ENCODE measurements at regions not wholly inside any gene's neighbourhood (a gene's known extent, or its start where the extent isn't known, plus 50 kb on each side); places are given as distances from the start of the nearest gene placed in this dataset.

DNA sequence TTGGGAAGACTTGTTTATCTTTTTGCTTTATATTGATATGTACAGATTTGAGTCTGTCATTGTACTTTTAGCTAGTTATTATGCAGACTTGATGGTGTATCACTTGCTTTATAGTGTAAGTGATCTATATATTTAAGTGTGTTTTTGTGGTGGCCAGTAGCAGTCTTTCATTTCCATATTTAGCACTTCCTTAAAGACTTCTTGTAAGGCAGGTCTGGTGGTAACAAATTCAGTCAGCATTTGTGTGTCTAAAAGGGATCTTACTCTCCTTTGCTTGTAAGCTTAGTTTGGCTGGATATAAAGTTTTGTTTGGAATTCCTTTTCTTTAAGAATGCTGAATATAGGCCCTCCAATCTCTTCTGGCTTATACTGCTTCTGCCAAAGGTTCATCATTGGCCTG lies 322.5 kb upstream of the EPHA6 start:
- Histone ChIP-seq H3K9me3 (replicated peaks) (peaks cover 45% of the 10 kb centered on the region), H3K36me3 (no peaks in the 10 kb centered on the region), H3K27me3 (ENCODE audit: low read depth) (no peaks in the 10 kb centered on the region), H3K27ac (replicated peaks) (no peak overlapping the region), H3K4me1 (no peaks in the 10 kb centered on the region), H3K4me3 (no peak overlapping the region)
- TF ChIP-seq, protein P1, sequence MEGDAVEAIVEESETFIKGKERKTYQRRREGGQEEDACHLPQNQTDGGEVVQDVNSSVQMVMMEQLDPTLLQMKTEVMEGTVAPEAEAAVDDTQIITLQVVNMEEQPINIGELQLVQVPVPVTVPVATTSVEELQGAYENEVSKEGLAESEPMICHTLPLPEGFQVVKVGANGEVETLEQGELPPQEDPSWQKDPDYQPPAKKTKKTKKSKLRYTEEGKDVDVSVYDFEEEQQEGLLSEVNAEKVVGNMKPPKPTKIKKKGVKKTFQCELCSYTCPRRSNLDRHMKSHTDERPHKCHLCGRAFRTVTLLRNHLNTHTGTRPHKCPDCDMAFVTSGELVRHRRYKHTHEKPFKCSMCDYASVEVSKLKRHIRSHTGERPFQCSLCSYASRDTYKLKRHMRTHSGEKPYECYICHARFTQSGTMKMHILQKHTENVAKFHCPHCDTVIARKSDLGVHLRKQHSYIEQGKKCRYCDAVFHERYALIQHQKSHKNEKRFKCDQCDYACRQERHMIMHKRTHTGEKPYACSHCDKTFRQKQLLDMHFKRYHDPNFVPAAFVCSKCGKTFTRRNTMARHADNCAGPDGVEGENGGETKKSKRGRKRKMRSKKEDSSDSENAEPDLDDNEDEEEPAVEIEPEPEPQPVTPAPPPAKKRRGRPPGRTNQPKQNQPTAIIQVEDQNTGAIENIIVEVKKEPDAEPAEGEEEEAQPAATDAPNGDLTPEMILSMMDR (IDR thresholded peaks at IDR 0.05; ENCODE audit: borderline replicate concordance), result no peak
- DNase-seq, result no peak
- intact Hi-C loops (cut with micrococcal nuclease), result no loop called here

DNA sequence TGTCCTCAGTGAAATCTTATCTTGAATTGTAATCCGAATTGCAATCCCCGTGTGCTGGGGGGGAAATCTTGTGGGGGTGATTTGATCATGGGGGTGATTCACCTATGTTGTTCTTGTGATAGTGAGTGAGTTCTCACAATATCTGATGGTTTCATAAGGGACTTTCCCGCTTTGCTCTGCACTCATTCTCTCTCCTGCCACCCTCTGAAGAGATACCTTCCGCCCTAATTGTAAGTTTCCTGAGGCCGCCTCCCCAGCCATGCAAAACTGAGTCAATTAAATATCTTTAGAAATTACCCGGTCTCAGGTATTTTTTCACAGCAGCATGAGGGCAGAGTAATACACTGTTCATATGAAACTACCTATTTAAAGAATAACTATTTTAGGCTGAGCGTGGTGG lies 304.1 kb upstream of the EPHA6 start:
- Histone ChIP-seq H3K36me3 (no peaks in the 10 kb centered on the region), H3K4me1 (no peaks in the 10 kb centered on the region), H3K4me3 (no peak overlapping the region), H3K27me3 (ENCODE audit: low read depth) (no peaks in the 10 kb centered on the region), H3K27ac (replicated peaks) (no peak overlapping the region), H3K9me3 (replicated peaks) (no peaks in the 10 kb centered on the region)
- TF ChIP-seq, protein P1 (IDR thresholded peaks at IDR 0.05; ENCODE audit: borderline replicate concordance), result no peak
- intact Hi-C loops (cut with micrococcal nuclease), result no loop called here
- no peak for DNase-seq

DNA sequence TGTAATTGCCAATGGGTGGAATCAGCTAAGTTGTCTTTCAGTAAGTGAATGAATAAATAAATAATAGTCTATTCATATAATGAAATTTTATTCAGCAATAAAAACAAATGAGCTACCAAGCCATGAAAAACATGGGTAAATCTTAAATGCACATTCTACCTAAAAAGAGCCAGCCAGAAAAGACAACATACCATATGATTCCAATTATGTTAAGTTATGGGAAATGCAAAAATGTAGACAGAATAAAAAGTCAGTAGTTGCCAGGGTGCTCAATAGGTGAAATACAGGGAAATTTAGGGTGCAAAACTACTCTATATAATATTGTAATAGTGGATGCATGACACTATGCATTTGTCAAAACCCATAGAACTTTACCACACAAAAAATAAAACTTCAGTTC lies 277.2 kb upstream of the EPHA6 start:
- no peaks in the 10 kb centered on the region for H3K4me1 ChIP-seq
- no peak overlapping the region for H3K27ac ChIP-seq (replicated peaks)
- H3K4me3 ChIP-seq, result no peak overlapping the region
- TF ChIP-seq, protein P1 (IDR thresholded peaks at IDR 0.05; ENCODE audit: borderline replicate concordance), result no peak
- DNase-seq, result no peak
- no peaks in the 10 kb centered on the region for H3K36me3 ChIP-seq
- H3K9me3 ChIP-seq (replicated peaks), result peaks cover 39% of the 10 kb centered on the region
- intact Hi-C loops (cut with micrococcal nuclease), result no loop called here
- H3K27me3 ChIP-seq (ENCODE audit: low read depth), result no peaks in the 10 kb centered on the region

DNA sequence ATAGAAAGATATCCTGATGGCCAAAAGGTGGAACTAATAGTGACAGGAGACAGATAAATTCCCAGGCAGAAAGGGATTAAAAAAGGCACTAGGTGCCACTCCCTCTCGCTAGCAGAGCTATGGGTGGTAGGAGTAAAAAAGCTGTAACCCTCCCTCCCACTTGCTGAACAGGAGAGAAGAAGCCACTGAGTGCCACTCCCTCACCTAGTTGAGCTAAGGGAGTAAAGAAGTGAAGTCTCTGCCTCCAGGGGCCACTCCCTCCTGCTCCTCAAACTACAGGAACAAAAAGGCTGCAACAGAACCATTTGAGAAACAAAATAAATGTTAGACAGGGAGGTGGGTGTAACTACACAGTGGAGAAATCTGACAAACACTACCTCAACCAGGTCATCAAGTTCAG lies 276.2 kb upstream of the EPHA6 start:
- no peak for DNase-seq

DNA sequence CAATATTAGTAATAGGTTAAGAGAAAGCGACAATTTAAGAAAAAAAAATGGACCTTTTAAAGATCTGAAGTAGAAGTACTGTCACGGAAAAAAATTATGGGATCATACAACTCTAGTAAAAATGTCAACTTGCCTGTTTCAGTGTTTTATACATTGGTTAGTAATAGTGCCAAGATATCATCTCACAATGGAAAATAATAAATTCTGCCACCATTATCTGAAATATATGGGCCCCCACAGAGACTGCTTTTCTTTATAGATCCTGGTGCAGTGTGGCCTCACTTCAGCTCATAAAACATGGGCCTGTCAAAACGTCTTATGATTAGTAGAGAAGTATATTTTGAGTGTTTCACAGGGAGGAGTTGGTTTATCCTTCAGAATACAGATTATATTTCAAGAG lies 266.3 kb upstream of the EPHA6 start:
- Histone ChIP-seq H3K4me1 (no peaks in the 10 kb centered on the region), H3K4me3 (no peak overlapping the region), H3K36me3 (no peaks in the 10 kb centered on the region), H3K27me3 (ENCODE audit: low read depth) (no peaks in the 10 kb centered on the region), H3K27ac (replicated peaks) (no peak overlapping the region), H3K9me3 (replicated peaks) (peaks cover 43% of the 10 kb centered on the region)
- no peak for DNase-seq
- TF ChIP-seq, protein P1 (IDR thresholded peaks at IDR 0.05; ENCODE audit: borderline replicate concordance), result no peak
- intact Hi-C loops (cut with micrococcal nuclease), result no loop called here

More for the DNA sequence above, 276.2 kb upstream of the EPHA6 start:
- Histone ChIP-seq H3K4me3 (no peak overlapping the region), H3K27ac (replicated peaks) (no peak overlapping the region), H3K27me3 (ENCODE audit: low read depth) (no peaks in the 10 kb centered on the region), H3K4me1 (no peaks in the 10 kb centered on the region), H3K9me3 (replicated peaks) (peaks cover 31% of the 10 kb centered on the region), H3K36me3 (no peaks in the 10 kb centered on the region)
- TF ChIP-seq, protein P1 (IDR thresholded peaks at IDR 0.05; ENCODE audit: borderline replicate concordance), result no peak
- intact Hi-C loops (cut with micrococcal nuclease), result no loop called here

DNA sequence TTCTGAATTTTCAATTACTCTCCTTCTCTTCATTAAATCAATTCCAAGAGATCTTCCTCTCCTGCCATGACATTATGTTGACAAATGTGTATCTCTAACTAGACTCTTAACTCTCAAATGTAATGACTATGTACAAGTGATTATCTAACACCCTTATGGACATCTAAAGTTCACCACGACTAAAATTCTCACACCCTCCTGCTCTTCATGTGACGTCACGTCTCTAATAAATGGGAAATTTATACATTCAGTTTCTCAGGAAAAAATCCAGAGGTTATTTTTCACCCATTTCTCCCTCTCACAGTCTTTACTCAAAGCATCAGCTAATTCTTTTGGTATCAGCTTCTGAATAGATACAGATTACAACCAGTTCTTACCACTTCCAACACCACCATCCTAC lies 237.5 kb upstream of the EPHA6 start:
- Histone ChIP-seq H3K36me3 (no peaks in the 10 kb centered on the region), H3K9me3 (replicated peaks) (peaks cover 43% of the 10 kb centered on the region), H3K27me3 (ENCODE audit: low read depth) (no peaks in the 10 kb centered on the region), H3K4me1 (no peaks in the 10 kb centered on the region), H3K4me3 (no peak overlapping the region), H3K27ac (replicated peaks) (no peak overlapping the region)
- intact Hi-C loops (cut with micrococcal nuclease), result no loop called here
- TF ChIP-seq, protein P1 (IDR thresholded peaks at IDR 0.05; ENCODE audit: borderline replicate concordance), result no peak
- DNase-seq, result no peak
